Ovary (tissue), 7 donors: ENCODE measurements at regions not wholly inside any gene's neighbourhood (a gene's known extent, or its start where the extent isn't known, plus 50 kb on each side); places are given as distances from the start of the nearest gene placed in this dataset.

ENCODE experiments used
- DNase-seq, 5 donors: peaks; one replicate each; pipeline ENCODE4 v3.0.0-alpha.2; 2019 to 2020
- H3K27ac ChIP-seq, 2 donors: fragments of 200-600 bp; one replicate each; pipeline versions ENCODE4 v1.5.1 to v1.8.0; 2019 to 2022
- H3K27me3 ChIP-seq: fragments of 200-600 bp; one replicate; pipeline ENCODE4 v1.8.0; 2022
- H3K36me3 ChIP-seq: fragments of 200-600 bp; sonication (generic); one replicate; pipeline ENCODE4 v1.5.1; 2019
- H3K4me1 ChIP-seq: one replicate; pipeline ENCODE4 v1.8.1; 2013; ENCODE audit warnings: mild to moderate bottlenecking, moderate library complexity; ENCODE audit not compliant: insufficient read depth
- H3K4me3 ChIP-seq: fragments of 200-600 bp; sonication (generic); one replicate; pipeline ENCODE4 v1.5.1; 2017
- H3K9me3 ChIP-seq, 2 donors: fragments of 200-600 bp in 1 of 2; sonication (generic) in 1 of 2; one replicate each; pipeline versions ENCODE4 v1.5.1 to v1.8.1; 2013 to 2019; ENCODE audit warnings: mild to moderate bottlenecking in 1 of 2, moderate library complexity in 1 of 2
- EP300 ChIP-seq: sonication (generic); formaldehyde crosslinking; IDR thresholded peaks from one replicate; pipeline ENCODE4 v1.6.1; 2017; ENCODE audit warnings: antibody characterized with exemption
- POLR2A ChIP-seq: fragments of 450-650 bp; IDR thresholded peaks from one replicate; pipeline ENCODE4 v1.6.1; 2017; ENCODE audit warnings: antibody characterized with exemption, mild to moderate bottlenecking, moderate library complexity
- WGBS, 3 donors: extraction: QIAGEN DNeasy Blood & Tissue Kit in 1 of 3; methylation state at CpG; one replicate each; pipeline versions ENCODE4 v1.1.5 to v1.1.7; 2013 to 2017; 5-methylcytosine and 5-hydroxymethylcytosine counted together
- intact Hi-C, 4 donors: fragments of 100-400 bp; cut with DNase I; formaldehyde crosslinking; loops; one replicate each; pipeline versions ENCODE4 v1.11.0 to v1.15.1; 2022 to 2023
- TF ChIP-seq, protein P1 (sequence below), 3 donors: fragments of 450-650 bp in 2 of 3; fragments of 200-600 bp in 1 of 3; IDR thresholded peaks; one replicate each; pipeline versions ENCODE4 v1.5.1 to v1.8.0; 2016 to 2022; ENCODE audit warnings: antibody characterized with exemption in 3 of 3, mild to moderate bottlenecking in 1 of 3
- donor health status: DM: no; HTN: no; CAD: no; lungs with moderate emphysema.
- donor health status: DM: no; HTN: no; CAD: no.
- donor health status: Bipolar disorder and iron deficiency.
- donor health status: DM: no; HTN: no; CAD: no.
- donor health status: DM: yes; HTN: yes; CAD: no.

DNA sequence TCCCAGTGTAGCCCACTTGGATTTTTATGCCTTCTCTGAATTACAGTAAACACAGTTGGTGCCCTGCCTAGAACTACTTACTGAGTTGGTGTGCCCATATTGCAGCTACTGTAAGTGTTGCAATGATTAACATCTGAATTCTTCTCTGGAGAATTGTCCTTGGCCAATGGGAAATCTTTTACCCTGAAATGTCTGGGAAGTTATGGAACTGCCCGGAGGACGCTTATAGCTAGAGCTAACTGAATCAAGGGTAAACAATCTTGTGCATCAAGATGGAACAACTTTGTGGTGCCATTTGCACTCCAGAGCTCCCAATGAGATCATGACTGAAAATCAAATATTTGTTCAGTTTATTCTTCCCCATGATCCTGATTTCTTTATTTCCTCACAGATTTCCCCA is 246.7 kb upstream of the CBLB start:
- 92 to 96% (median 96%) methylated on average over 2 of the region's 2 CpGs for WGBS, 3 donors
- no peak overlapping the region for H3K27ac ChIP-seq
- intact Hi-C loops: no loop called here

DNA sequence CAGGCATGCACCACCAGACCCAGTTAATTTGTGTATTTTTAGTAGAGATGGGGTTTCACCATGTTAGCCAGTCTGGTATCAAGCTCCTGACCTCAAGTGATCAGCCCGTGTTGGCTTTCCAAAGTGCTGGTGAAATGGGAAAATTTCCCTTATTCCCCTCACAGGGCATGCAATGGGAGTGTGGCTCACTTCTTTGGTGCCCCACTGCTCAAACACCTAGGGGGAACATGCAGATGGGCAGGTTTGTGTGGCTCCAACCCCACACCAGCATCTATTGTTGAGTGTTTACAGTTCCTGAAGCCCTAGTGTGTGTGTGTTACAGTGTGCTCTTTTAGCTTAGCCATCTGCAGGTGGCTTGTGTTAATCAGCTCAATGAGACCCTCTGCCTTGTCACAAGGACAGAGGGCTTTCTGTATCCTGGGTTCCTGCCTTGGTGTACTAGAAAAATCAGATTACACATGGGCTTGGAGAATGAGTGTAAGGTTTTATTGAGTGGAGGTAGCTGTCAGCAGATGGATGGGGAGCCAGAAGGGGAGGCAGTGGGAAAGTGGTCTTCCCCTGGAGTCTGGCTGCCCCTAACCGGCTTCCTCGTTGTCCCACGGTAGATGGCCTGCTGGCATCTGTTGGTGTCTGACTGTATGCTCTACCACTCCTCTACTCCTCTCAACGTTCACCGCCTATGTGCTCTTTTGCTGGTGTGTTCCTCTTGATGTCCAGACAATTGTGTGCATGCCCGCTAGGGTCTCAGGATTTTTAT is 248.1 kb upstream of the CBLB start:
- no peaks in the 10 kb centered on the region for H3K27me3 ChIP-seq
- 88 to 97% (median 96%) methylated on average over 7 of the region's 7 CpGs for WGBS, 3 donors
- no peaks in the 10 kb centered on the region for H3K4me1 ChIP-seq
- intact Hi-C loops: no loop called here
- DNase-seq: no peak
- H3K36me3 ChIP-seq: no peaks in the 10 kb centered on the region
- no peak overlapping the region for H3K4me3 ChIP-seq
- H3K27ac ChIP-seq: no peak overlapping the region
- no peaks in the 10 kb centered on the region for H3K9me3 ChIP-seq
- TF ChIP-seq POLR2A: no peak
- TF ChIP-seq, protein P1, sequence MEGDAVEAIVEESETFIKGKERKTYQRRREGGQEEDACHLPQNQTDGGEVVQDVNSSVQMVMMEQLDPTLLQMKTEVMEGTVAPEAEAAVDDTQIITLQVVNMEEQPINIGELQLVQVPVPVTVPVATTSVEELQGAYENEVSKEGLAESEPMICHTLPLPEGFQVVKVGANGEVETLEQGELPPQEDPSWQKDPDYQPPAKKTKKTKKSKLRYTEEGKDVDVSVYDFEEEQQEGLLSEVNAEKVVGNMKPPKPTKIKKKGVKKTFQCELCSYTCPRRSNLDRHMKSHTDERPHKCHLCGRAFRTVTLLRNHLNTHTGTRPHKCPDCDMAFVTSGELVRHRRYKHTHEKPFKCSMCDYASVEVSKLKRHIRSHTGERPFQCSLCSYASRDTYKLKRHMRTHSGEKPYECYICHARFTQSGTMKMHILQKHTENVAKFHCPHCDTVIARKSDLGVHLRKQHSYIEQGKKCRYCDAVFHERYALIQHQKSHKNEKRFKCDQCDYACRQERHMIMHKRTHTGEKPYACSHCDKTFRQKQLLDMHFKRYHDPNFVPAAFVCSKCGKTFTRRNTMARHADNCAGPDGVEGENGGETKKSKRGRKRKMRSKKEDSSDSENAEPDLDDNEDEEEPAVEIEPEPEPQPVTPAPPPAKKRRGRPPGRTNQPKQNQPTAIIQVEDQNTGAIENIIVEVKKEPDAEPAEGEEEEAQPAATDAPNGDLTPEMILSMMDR (IDR thresholded peaks at IDR 0.05): no peak
- no peak for TF ChIP-seq EP300

More for the DNA sequence above, 246.7 kb upstream of the CBLB start:
- TF ChIP-seq, protein P1 (IDR thresholded peaks at IDR 0.05): no peak
- TF ChIP-seq EP300 (no peak), POLR2A (no peak)
- Histone ChIP-seq H3K9me3 (no peaks in the 10 kb centered on the region), H3K36me3 (no peaks in the 10 kb centered on the region), H3K4me1 (no peaks in the 10 kb centered on the region), H3K4me3 (no peak overlapping the region), H3K27me3 (no peaks in the 10 kb centered on the region)
- no peak for DNase-seq

DNA sequence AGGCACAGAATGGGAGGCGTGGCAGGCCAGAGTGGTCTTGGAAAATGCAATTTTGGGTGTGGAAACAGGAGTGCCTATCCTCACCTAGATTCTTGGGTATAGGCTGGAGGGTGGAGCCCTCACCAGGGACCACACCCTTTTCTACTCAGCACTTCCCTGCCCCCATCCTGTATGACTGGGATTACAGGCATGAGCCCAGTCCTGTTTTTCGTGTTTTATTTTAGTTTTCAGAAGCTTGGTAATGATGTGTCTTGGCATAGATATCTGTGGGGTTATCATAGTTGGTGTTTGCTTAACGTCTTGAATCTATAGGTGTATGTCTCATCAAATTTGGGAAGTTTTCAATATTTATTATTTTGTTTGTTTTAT is 248.7 kb upstream of the CBLB start:
- Histone ChIP-seq H3K36me3 (no peaks in the 10 kb centered on the region), H3K27ac (no peak overlapping the region), H3K9me3 (no peaks in the 10 kb centered on the region), H3K27me3 (no peaks in the 10 kb centered on the region), H3K4me1 (no peaks in the 10 kb centered on the region), H3K4me3 (no peak overlapping the region)
- no peak for DNase-seq
- no peak for TF ChIP-seq EP300
- no peak for TF ChIP-seq POLR2A
- TF ChIP-seq, protein P1 (IDR thresholded peaks at IDR 0.05): no peak
- intact Hi-C loops: no loop called here
- WGBS, 3 donors: 88 to 94% (median 92%) methylated on average over 3 of the region's 3 CpGs

DNA sequence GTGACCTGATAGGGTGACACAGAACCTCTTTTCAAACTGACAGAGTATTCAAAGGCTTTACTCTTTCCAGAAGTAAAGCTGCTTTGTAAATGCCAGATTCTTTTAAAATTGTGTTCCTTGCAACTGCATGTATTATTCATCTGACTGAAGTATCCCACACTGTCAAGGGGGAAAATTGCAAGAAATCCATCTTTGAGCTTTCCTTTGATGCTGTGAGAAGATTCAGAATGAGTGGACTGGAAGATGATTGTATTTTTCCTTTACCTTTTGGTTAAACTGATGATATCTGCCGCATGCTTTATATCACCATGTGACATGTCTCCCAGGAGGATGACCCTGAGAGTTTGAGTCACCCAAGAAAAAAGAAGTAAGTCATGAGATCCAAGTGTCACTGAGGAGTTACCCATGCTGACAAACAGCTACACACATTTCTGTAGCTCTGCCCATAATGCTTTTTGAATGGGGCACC is 250.8 kb upstream of the CBLB start:
- intact Hi-C loops: no loop called here
- DNase-seq: no peak
- Histone ChIP-seq H3K9me3 (no peaks in the 10 kb centered on the region), H3K4me1 (no peaks in the 10 kb centered on the region), H3K36me3 (no peaks in the 10 kb centered on the region), H3K27ac (no peak overlapping the region), H3K27me3 (no peaks in the 10 kb centered on the region), H3K4me3 (no peak overlapping the region)
- 78 to 93% (median 84%) methylated on average over 1 of the region's 1 CpG for WGBS, 3 donors
- TF ChIP-seq, protein P1 (IDR thresholded peaks at IDR 0.05): no peak
- TF ChIP-seq EP300 (no peak), POLR2A (no peak)
